Fibroblast of the aortic adventitia (primary cell): ENCODE measurements at regions not wholly inside any gene's neighbourhood (a gene's known extent, or its start where the extent isn't known, plus 50 kb on each side); places are given as distances from the start of the nearest gene placed in this dataset.
"Not testable (repeated sequence)": the region's sequence is repeated elsewhere in the genome, so short reads cannot be mapped to it uniquely, and the experiment has no call there.

ENCODE experiments used
- DNase-seq: peaks from one replicate; pipeline ENCODE4 v3.0.0-alpha.2; 2010; ENCODE audit warnings: low read depth
- H3K4me3 ChIP-seq: 2 replicates; pipeline ENCODE4 v1.5.1; 2011; ENCODE audit warnings: low read depth, mild to moderate bottlenecking, control low read depth, low read length, moderate library complexity
- TF ChIP-seq, protein P1 (sequence below): IDR thresholded peaks from 2 replicates; pipeline ENCODE4 v1.5.1; 2011; ENCODE audit warnings: mild to moderate bottlenecking, low read length, control low read depth, inconsistent platforms; ENCODE audit not compliant: insufficient read depth

DNA sequence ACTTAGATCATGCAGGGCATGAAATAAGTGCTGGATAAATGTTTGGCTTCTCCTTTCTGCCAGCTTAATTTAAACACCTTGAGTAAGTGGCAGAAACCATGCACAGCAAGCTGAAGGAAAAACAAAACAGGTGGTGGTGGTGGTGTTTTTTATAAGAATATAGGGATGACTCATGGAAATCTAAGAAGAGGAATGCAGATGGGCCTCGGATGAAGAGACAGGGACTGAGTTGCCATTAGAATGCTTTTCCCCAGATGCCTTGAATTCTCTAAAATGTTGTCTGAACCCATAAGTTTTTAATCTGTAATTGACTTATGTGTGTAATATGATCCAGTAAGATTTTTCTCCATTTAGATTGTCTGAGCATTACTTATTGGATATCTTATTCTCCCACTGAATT is 93.1 kb upstream of the ZDHHC17 start:
- DNase-seq: no peak
- TF ChIP-seq, protein P1, sequence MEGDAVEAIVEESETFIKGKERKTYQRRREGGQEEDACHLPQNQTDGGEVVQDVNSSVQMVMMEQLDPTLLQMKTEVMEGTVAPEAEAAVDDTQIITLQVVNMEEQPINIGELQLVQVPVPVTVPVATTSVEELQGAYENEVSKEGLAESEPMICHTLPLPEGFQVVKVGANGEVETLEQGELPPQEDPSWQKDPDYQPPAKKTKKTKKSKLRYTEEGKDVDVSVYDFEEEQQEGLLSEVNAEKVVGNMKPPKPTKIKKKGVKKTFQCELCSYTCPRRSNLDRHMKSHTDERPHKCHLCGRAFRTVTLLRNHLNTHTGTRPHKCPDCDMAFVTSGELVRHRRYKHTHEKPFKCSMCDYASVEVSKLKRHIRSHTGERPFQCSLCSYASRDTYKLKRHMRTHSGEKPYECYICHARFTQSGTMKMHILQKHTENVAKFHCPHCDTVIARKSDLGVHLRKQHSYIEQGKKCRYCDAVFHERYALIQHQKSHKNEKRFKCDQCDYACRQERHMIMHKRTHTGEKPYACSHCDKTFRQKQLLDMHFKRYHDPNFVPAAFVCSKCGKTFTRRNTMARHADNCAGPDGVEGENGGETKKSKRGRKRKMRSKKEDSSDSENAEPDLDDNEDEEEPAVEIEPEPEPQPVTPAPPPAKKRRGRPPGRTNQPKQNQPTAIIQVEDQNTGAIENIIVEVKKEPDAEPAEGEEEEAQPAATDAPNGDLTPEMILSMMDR: no peak
- no peak overlapping the region for H3K4me3 ChIP-seq

DNA sequence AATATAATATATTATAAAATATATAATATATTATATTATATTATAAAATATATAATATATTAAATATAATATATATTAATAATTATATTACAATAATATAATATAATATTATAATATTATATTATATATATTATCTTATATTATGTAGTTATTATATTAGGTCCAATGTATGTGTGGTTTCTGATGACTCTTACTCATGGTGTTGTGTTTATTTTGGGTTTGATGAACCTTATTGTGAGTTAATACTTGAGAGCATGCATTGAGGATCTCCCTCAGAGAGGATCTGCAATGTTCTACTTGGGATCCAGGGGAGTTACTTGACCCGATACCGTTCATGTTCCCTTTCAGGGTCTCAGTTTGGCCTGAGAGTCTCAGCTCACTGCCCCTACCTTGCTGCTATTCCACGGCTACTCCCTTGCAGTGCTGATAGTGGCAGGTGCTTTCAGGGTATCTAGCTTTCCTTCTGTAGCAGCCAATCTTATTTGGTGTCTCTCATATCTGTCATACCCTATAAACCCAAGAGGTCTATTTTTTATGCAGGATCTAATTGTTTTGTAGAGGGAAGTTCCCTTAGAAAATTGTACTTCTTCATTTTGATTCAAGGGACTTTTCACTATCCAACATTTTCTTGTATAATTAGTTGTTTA is 89.1 kb upstream of the ZDHHC17 start:
- TF ChIP-seq, protein P1: no peak
- no peak overlapping the region for H3K4me3 ChIP-seq
- no peak for DNase-seq

- H3K4me3 ChIP-seq, DNase-seq: not testable (repeated sequence)
Measured at GRCh38 chr12:76676261-76676660, 87.7 kb upstream of the ZDHHC17 start.

DNA sequence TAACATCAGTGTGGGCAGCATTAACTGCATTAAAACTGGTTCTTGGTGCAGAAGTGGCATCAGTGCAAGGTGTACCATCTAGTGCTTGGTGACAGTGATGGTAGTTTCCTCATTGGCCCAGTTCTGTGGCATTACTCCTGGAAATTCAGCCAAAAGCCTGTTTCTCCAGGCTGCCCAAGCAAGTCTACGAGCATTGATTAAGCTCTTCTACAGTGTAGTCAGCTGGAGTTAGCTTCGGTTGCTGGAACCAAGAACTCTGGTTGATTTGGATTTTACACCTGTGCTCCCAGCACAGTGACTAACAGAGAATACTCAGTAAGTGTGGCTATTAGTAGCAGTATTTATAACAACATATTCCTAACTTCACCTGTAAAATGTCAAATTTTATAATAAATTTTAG is 84.9 kb upstream of the ZDHHC17 start:
- TF ChIP-seq, protein P1: no peak
- DNase-seq: no peak

GRCh38 chr12:76679778-76680177 is 84.1 kb upstream of the ZDHHC17 start:
- H3K4me3 ChIP-seq: no peak overlapping the region
- TF ChIP-seq, protein P1: no peak
- peak; percentile 15 for DNase-seq

More for the DNA sequence above, 84.9 kb upstream of the ZDHHC17 start:
- no peak overlapping the region for H3K4me3 ChIP-seq

- no peak overlapping the region for H3K4me3 ChIP-seq
- peak; percentile 15 for DNase-seq
- TF ChIP-seq, protein P1: no peak
Measured at GRCh38 chr12:76680940-76681339, 83.0 kb upstream of the ZDHHC17 start.

- H3K4me3 ChIP-seq: no peak overlapping the region
- DNase-seq: peak; percentile 64
- TF ChIP-seq, protein P1: no peak
Measured at GRCh38 chr12:76685246-76685678, 78.7 kb upstream of the ZDHHC17 start.
